ENCODE measurements at regions not wholly inside any gene's neighbourhood (a gene's known extent, or its start where the extent isn't known, plus 50 kb on each side); places are given as distances from the start of the nearest gene placed in this dataset.

DNA sequence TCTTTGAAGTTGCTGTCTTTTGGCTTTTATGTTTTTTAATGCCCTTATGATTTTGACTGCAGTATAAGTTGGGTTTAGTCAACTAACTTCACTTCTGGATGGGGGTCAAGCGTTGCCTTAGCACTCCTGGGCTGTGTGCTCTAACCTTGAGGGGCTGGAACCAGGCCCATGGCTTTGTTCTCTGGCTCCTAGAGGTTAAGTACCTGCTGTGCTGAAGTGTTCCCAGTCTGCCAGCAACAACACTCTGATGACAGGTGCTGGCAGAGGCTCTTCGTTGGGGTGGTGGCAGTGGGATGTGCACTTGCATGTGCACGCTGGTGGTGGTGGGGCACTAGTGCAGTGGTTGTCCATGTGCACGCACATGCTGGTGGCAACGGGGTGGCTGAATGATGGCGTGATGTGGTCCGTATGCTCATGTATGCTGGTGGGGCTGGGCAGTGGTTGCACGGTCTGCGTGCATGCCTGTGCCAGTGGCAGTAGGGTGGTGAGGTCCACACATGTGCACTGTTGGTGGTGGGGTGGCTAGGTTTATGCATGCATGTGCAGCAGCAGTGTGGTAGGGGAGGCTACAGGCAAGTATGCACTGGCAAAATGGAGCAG, 447.8 kb upstream of the GOT2 start (continued):
- no peak for TF ChIP-seq REST (IDR thresholded peaks at IDR 0.05; ENCODE audit: unreplicated experiment)

DNA sequence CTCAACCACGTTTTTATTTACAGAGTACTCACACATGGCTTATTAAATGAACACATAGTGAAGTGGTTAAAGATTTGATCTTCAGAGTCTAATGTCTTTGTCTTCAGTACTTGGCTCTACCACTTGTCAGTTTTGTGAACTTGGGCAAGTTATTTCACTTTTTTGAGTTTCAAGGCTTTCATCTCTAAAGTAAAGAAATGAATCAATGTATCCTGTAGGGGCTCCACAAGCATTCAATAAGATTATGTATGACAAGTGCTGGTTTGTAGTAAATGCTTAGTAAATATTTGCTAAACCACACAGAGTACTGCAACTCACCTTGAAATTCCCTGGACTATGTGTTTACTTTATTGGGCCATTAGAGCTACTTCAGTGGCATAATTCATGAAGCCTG, 446.0 kb upstream of the GOT2 start:
- ATAC-seq (no peak), DNase-seq (ENCODE audit: low spot score) (no peak)
- H3K27ac Mint-ChIP-seq = no peak overlapping the region
- Histone ChIP-seq H3K4me2 (no peak overlapping the region), H3F3A (replicated peaks; ENCODE audit: low read depth) (no peaks in the 10 kb centered on the region), H4K20me1 (replicated peaks; ENCODE audit: insufficient read depth) (no peaks in the 10 kb centered on the region), H3K79me2 (replicated peaks; ENCODE audit: insufficient read depth) (no peaks in the 10 kb centered on the region), H2AFZ (no peak overlapping the region), H3K27ac (ENCODE audit: low read depth) (no peak overlapping the region), H3K4me3 (no peak overlapping the region), H3K36me3 (ENCODE audit: insufficient read depth) (no peaks in the 10 kb centered on the region), H3K4me1 (ENCODE audit: insufficient read depth) (no peaks in the 10 kb centered on the region), H3K27me3 (ENCODE audit: insufficient read depth) (no peaks in the 10 kb centered on the region), H3K9me2 (ENCODE audit: insufficient read depth) (0 out of 2 replicates have a peak, but pooled peaks cover 9% of the 10 kb centered on the region)
- H3K36me3 Mint-ChIP-seq (ENCODE audit: low read depth) = no peaks in the 10 kb centered on the region
- H3K4me3 Mint-ChIP-seq = no peak overlapping the region
- H3K9me3 Mint-ChIP-seq = peaks cover 2% of the 10 kb centered on the region; the same call in 1 of the 3 replicates
- no peaks in the 10 kb centered on the region for H3K27me3 Mint-ChIP-seq (ENCODE audit: insufficient read depth, low read depth, poor library complexity)
- peaks cover 7% of the 10 kb centered on the region; the same call in 2 of the 3 replicates for H3K4me1 Mint-ChIP-seq
- TF ChIP-seq ZNF331 (CRISPR knock-in tag; IDR thresholded peaks at IDR 0.05; ENCODE audit: low read depth) (no peak), JUNB (IDR thresholded peaks at IDR 0.05; ENCODE audit: unreplicated experiment) (no peak), NANOG (IDR thresholded peaks at IDR 0.05; ENCODE audit: borderline replicate concordance) (no peak), ZNF114 (CRISPR knock-in tag; IDR thresholded peaks at IDR 0.05) (no peak), EZH2 (IDR thresholded peaks at IDR 0.05; ENCODE audit: low read depth, unreplicated experiment) (no peak), POLR2AphosphoS5 (IDR thresholded peaks at IDR 0.05; ENCODE audit: low read depth) (no peak), CREB1 (CRISPR knock-in tag; IDR thresholded peaks at IDR 0.05; ENCODE audit: low read depth) (no peak), REST (IDR thresholded peaks at IDR 0.05; ENCODE audit: unreplicated experiment) (no peak), EZH2phosphoT487 (IDR thresholded peaks at IDR 0.05; ENCODE audit: unreplicated experiment) (no peak)
- TF ChIP-seq, protein P1, sequence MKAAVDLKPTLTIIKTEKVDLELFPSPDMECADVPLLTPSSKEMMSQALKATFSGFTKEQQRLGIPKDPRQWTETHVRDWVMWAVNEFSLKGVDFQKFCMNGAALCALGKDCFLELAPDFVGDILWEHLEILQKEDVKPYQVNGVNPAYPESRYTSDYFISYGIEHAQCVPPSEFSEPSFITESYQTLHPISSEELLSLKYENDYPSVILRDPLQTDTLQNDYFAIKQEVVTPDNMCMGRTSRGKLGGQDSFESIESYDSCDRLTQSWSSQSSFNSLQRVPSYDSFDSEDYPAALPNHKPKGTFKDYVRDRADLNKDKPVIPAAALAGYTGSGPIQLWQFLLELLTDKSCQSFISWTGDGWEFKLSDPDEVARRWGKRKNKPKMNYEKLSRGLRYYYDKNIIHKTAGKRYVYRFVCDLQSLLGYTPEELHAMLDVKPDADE (IDR thresholded peaks at IDR 0.05) = no peak
- TF ChIP-seq, protein P2, sequence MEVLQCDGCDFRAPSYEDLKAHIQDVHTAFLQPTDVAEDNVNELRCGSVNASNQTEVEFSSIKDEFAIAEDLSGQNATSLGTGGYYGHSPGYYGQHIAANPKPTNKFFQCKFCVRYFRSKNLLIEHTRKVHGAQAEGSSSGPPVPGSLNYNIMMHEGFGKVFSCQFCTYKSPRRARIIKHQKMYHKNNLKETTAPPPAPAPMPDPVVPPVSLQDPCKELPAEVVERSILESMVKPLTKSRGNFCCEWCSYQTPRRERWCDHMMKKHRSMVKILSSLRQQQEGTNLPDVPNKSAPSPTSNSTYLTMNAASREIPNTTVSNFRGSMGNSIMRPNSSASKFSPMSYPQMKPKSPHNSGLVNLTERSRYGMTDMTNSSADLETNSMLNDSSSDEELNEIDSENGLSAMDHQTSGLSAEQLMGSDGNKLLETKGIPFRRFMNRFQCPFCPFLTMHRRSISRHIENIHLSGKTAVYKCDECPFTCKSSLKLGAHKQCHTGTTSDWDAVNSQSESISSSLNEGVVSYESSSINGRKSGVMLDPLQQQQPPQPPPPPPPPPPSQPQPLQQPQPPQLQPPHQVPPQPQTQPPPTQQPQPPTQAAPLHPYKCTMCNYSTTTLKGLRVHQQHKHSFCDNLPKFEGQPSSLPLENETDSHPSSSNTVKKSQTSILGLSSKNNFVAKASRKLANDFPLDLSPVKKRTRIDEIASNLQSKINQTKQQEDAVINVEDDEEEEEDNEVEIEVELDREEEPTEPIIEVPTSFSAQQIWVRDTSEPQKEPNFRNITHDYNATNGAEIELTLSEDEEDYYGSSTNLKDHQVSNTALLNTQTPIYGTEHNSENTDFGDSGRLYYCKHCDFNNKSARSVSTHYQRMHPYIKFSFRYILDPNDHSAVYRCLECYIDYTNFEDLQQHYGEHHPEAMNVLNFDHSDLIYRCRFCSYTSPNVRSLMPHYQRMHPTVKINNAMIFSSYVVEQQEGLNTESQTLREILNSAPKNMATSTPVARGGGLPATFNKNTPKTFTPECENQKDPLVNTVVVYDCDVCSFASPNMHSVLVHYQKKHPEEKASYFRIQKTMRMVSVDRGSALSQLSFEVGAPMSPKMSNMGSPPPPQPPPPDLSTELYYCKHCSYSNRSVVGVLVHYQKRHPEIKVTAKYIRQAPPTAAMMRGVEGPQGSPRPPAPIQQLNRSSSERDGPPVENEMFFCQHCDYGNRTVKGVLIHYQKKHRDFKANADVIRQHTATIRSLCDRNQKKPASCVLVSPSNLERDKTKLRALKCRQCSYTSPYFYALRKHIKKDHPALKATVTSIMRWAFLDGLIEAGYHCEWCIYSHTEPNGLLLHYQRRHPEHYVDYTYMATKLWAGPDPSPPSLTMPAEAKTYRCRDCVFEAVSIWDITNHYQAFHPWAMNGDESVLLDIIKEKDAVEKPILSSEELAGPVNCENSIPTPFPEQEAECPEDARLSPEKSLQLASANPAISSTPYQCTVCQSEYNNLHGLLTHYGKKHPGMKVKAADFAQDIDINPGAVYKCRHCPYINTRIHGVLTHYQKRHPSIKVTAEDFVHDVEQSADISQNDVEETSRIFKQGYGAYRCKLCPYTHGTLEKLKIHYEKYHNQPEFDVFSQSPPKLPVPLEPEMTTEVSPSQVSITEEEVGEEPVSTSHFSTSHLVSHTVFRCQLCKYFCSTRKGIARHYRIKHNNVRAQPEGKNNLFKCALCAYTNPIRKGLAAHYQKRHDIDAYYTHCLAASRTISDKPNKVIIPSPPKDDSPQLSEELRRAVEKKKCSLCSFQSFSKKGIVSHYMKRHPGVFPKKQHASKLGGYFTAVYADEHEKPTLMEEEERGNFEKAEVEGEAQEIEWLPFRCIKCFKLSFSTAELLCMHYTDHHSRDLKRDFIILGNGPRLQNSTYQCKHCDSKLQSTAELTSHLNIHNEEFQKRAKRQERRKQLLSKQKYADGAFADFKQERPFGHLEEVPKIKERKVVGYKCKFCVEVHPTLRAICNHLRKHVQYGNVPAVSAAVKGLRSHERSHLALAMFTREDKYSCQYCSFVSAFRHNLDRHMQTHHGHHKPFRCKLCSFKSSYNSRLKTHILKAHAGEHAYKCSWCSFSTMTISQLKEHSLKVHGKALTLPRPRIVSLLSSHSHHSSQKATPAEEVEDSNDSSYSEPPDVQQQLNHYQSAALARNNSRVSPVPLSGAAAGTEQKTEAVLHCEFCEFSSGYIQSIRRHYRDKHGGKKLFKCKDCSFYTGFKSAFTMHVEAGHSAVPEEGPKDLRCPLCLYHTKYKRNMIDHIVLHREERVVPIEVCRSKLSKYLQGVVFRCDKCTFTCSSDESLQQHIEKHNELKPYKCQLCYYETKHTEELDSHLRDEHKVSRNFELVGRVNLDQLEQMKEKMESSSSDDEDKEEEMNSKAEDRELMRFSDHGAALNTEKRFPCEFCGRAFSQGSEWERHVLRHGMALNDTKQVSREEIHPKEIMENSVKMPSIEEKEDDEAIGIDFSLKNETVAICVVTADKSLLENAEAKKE (CRISPR knock-in tag; IDR thresholded peaks at IDR 0.05) = no peak
